ENCODE measurements at regions not wholly inside any gene's neighbourhood (a gene's known extent, or its start where the extent isn't known, plus 50 kb on each side); places are given as distances from the start of the nearest gene placed in this dataset.
"Not testable (repeated sequence)": the region's sequence is repeated elsewhere in the genome, so short reads cannot be mapped to it uniquely, and the experiment has no call there.

DNA sequence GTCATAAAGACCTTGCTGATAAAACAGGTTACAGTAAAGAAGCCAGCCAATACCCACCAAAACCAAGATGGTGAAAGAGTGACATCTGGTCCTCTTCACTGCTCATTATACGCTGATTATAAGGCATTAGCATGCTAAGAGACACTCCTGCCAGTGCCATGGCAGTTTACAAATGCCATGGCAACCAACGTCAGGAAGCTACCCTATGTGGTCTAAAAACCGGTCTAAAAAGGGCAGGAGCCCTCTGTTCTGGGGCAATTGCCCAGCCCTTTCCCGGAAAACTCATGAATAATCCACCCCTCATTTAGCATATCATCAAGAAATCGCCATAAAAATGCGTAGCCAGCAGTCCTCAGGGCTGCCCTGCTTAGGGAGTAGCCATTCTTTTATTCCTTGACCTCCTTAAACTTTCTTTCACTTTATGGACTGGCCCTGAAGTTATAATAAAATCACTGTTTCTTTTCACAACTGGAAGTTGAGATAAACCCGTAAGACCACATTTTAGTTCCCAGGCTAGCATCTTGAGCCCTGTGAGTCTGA is 260.5 kb upstream of the FAT1 start:
- DNase-seq: no peak

DNA sequence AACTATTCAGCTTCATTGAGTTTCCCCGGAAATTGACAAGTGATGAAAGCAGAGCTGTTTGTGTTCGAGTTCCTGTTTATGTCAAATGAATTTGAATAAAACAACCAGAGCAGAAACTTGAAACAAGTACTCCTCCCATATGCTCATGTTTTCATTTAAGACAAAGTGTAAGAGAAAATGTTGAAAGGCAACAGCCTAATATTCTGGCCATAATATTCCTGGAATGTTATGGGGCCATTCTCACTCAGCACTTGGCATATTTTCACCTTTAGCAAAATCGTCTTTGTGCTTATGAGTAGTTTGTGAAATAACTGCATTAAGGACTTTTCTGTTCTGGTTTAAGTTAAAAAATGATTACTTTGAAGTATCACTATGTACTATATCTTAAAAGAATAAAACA is 276.0 kb upstream of the FAT1 start:
- DNase-seq: no peak

DNA sequence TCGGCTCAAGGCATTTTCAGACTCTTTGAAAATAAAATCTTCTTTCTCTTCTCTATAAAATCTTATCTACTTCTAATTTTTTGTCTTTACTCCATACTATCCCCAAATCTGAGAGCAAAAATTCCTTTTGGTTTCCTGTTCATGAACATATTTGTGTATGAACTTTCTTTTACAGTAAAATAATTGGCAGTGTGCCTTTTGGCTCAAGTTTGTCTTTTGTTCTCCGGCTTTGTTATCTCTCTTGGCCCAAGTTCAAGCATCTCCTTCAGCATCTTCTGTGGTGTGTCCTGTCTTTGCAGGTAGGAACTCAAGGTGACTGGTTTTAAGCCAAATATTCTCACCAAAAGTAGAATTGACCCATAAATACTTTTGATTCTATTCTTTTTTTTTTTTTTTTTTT is 276.6 kb upstream of the FAT1 start:
- DNase-seq: no peak

DNA sequence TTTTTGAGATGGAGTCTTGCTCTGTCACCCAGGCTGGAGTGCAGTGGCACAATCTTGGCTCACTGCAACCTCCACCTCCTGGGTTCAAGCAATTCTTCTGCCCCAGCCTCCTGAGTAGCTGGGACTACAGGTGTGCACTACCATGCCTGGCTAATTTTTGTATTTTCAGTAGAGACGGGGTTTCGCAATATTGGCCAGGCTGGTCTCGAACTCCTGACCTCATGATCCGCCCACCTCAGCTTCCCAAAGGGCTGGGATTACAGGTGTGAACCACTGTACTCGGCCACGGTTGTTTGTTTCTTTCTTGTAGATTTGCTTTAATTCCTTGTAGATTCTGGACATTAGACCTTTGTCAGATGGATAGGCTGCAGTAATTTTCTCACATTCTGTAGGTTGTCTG is 278.5 kb upstream of the FAT1 start:
- not testable (repeated sequence) for DNase-seq

DNA sequence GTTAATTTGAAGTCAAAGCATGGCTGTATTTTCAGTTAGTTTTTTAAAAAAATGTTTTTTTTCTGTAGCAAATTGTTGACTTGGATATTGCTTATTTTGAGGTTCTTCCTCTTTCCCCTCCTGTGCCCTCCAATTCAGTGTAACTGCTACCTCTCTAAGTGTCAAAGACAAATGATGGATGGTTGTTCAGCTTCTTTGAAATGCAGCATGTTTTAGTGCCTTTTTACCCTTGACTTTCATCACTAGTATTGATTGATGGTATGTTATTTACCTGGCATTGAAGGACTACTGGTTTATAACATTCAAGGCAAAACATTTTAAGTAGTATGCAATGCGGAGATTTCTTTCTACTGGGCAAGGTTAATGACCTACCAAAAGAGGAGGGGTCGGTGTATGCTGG is 281.0 kb upstream of the FAT1 start:
- DNase-seq: no peak

DNA sequence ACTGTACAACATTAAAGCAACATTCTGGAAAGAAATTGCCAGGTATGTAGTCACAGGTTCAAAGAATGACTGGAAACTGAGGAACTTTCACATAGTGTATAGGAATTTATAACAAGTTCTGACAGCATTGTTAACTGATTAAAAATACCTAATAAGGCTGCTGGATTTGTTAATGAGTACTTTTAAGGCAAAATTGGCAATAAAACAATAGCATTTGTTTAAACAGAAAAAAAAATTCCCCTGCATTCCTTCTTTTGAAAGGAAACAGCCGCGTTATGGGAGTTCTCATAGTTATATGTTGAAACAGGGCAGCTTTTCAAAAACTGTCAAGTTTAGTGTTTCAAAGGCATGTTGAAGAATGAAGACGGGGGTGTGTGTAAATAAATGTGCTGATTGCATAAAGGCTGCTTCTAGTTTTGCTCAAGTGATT is 282.5 kb upstream of the FAT1 start:
- DNase-seq: no peak

DNA sequence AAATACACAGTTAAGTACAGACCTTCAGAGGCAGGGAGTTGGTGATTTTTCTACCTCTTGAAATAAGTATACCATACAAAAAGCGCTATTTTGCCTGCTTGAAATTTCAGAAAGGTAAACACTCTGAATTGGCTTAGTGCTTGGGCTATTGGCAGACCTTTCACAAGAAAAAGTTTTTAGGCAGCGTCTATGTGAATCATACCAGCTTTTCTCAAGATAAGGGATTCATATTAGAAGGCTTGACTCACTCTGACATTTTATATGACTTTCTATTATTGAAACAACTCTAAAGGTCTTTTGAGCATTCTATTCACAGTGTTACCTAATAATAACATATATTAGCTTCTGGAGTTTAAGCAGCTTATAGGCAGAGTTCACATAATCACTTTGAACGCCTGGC is 286.4 kb upstream of the FAT1 start:
- no peak for DNase-seq

DNA sequence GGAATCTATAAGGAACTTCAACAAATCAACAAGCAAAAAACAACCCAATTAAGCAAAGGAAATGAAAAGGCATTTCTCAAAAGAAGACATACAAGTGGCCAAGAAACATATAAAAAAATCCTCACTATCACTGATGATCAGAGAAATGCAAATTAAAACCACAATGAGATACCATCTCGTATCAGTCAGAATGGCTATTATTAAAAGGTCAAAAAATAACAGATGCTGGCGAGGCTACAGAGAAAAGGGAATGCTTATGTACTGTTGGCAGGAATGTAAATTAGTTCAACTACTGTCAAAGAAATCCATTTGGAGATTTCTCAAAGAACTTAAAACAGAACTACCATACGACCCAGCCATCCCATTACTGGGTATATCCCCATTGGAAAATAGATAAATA is 292.4 kb upstream of the FAT1 start:
- no peak for DNase-seq

DNA sequence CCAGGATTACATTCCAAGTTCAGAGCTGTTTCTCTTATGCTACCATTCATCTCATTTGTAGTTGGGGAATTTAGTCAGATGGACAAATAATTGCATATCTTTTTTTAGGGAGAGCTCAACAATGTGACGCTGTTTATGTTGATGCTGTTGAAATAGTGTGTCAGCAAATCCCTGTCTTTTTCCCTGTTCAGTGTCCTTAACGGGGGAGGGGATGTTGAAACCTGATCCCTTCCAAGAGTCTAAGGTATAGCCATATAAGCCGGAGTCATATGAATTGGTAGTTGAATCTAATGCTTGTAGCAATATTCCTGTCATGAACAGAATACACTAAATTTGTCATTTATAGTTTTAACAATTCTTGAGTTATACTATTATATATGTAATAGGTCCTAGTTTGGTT is 293.5 kb upstream of the FAT1 start:
- DNase-seq: no peak

DNA sequence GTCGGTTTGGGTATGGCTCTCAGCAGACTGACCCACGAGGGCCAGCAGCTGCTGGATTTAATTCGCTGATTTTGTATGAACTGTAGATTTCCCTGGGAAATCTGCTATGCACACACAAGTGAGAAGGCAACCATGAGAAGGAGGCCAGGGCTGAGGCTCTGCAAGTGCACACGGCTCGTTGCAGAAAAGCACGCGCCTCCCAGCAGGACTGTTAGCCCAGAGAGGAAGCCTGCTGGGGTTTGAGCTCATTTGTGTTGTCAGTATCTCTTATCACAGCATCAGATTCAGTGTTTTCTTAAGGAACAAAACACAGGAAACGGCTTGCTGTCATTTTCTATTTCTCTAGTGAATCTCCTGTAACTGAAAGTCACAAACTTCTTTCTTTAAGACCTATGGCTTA is 296.2 kb upstream of the FAT1 start:
- DNase-seq: no peak

DNA sequence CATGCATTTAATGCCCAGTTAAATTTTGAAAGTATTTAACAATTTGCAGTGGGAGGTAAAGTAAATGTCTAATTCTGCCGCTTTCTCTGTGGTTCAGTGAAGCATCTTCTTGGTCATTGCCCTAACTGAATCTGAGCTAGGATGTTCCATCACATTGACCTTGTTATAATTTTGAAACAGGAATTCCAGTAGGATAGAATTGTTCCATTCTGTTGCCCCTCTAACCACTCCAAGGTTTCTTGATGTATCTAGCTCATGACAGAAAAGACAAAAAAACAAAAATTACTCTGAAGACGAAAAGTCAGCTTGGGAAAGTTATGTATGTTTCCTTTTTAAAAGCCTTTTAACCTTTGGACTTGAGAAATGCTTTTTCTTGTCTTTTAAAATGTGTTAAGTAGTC is 297.0 kb upstream of the FAT1 start:
- DNase-seq: no peak

DNA sequence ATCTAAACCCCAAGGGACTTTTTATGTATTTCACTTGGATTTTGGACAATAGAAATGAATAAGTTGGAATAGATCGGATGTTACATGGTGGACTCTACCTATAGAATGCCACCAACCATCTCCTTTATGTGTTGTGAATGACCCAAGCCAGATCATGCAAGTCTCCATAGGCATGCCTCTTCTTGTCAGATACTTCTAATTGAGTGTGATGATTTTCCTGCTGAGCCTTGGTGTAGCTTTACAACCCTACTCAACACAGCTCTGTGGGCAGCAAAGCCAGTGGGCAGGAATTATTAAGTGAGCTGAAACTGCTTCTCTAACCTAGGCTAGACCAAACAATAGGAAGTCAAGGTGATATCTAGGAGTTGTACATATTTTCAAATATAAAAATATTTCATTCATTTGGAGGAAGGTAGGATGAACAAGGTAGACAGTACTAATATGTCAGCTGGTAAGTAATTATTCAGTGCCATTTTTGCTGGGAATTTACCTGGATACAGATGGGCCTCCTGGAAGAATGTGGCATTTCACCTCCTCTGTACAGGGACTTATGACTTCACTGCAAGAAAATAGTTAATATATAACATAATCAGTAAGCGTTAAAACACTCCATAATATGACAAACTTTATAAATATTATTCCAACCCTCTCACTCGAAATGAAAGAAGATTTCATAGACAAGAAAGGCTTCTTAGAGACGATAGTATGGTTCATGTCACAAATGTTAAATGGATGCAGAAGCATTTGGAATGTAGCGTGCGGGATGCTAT is 298.0 kb upstream of the FAT1 start:
- DNase-seq: no peak

DNA sequence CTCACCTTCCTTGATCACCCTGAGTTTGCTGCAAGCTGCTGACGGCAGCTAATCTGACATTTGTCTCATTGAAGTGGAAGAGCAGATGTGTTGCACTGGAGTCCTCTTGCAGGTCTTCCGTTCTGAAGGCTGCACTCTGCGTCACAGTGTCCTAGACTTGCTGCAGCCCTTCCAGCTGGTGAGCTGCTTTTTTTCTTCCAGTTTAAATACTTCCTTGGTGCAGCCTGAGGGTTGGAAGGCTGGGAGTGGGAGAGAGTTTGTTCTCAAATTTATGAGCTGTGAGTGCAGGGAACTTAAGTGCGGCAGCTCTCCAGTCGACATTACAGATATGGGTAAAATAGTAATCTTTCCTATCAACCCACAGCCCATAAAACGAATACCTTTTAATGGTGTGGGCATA is 303.6 kb upstream of the FAT1 start:
- no peak for DNase-seq

DNA sequence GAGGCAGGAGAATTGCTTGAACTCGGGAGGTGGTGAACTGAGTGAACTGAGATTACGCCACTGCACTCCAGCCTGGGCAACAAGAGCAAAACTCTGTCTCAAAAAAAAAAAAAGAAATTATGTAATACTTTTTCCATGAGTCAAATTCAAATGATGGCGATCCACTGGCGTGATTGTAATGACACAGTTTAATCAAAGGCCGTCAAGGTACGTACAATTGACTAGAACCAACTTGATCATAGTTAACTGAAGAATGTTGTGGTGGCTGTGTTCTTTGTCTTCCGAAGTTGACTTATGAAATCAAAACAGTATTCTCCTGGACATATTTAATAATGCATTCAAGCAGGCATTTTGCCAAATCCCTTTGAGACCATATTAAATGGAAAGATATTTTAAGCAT is 318.6 kb upstream of the FAT1 start:
- no peak for DNase-seq

DNA sequence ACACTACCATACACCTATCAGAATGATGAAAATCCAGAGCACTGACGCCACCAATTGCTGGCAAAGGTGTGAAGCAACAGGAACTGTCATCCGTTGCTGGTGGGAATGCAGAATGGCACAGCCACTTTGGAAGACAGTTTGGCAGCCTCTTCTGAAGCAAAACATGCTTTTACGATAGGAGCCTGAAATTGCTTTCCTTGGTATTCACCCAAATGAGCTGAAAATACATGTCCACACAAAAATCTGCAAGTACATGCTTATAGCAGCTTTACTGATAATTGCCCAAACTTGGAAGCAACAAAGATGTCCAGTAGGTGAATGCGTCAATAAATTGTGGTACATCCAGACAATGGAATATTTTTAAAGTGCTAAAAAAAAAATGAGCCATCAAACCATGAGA is 322.8 kb upstream of the FAT1 start:
- DNase-seq: no peak

DNA sequence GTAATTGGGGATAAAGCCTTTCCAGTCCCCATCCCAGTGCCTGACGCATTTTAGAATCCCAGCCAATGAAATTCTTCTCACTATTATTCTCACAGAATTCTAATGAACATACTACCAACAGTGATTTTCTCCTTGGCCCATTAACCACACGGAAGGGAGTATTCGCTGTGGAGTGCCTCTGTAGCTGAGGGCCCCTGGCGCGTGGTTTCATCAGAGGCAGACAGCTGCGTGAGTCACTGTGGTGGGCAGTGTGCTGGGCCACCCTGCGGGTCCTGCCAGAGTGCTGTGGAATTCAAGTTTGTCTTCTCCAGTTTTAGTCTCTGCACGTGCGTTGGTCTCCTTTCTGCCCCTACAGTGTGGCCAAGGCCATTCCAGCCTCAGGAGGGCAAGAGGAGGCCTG is 335.4 kb upstream of the FAT1 start:
- DNase-seq: no peak

DNA sequence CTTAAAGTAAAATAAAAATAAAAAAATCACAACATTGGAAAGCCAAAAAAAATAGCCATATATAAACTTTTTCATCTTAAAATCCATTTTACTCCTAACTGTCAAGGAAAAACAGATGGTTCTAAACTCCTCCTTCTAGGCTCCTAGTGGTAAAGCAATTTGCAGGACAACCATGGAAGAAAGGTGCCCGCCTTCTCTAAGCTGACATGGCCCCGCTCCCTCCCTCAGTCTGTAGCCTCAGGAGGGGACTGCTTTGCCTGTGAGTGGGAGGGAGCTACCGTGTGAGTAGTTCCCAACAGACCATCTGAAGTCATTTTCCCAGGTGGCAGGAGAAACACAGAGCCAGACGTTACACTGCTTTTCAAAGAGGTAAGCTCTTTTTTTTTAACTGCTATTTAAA is 336.2 kb upstream of the FAT1 start:
- DNase-seq: no peak

DNA sequence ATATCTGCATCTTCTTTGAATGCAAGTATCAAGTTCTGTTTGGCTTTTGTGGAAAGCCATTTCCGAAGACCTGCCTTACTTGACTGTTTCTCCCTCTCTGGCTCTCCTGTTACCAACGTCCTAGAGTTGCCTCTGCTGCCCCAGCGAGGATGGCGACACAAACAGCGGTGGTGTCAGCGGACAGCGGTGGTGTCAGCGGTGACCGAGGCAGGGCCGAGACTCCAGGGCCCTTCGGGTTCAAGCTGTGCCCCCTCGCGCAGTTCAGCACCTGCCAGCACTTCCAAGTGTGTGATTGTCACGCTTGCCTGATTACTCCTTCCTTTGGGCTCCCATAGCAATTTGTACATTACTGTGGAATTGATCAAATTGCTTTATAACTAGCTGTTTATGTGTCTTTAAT is 336.9 kb upstream of the FAT1 start:
- no peak for DNase-seq

DNA sequence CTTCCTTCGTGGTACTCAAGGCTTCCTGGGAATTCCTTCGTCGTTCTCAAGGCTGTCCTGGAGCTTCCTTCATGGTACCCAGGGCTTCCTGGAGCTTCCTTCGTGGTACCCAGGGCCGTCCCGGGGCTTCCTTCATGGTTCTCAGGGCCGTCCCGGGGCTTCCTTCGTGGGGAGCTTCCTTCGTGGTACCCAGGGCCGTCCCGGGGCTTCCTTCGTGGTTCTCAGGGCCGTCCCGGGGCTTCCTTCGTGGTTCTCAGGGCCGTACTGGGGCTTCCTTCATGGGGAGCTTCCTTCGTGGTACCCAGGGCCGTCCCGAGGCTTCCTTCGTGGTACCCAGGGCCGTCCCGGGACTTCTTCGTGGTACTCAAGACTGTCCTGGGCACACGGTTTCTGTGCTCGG is 339.6 kb upstream of the FAT1 start:
- DNase-seq: no peak

DNA sequence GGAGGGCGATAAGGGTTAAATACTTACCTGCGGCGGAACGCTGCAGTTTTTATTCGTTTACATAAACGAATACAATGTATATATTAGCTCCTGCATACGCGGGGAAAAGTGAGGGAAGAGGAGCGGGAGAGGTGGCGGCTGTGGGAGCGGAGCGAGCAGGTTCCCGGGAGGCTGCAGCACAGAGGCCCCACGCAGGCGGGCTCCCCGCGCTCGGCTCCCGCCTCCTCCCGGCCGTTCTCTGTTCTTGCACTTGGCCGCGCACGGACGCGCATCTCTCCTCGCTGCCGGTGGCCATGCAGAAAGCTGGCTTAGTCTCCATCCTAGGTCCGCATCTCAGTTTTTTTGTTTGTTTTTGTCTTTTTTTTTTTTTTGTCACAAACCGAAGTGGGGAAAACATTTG is 340.4 kb upstream of the FAT1 start:
- no peak for DNase-seq

DNA sequence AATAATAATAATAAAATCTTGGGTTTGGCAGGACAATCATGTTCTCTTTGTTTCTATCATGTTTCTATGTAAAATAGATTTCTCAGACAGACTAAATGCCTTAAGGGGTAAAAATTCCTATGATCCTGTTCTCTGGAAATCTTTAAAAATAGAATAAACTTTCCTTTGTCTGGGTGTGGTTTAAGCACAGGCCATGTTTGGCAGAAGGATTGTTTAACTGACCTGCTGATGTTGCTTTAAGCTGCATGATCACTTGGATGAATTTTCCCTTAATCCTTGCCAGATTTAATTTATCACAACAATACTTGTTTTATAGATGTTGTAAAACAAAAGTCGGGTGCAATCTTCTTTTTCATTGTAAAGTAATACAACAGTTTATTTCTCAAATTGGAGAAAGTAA is 341.7 kb upstream of the FAT1 start:
- no peak for DNase-seq

DNA sequence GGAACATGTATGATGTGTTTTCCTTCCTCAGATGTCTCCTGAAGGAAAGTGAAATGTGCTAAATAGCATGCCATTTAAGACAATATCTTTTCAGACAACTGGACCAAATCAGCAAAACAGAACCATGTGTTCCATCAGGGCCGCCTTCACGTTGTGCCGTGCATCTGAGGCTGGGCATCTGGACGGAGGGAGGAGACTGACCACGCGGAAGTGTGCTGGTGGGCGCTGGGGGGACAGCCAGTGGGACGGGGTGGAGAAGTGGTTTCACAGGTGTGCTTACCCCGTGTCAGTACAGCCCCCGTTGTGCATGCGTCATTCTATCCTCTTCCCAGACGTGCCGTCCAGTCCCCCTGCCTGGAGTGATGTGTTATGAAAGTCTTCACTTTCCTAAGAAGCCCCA is 342.1 kb upstream of the FAT1 start:
- DNase-seq: no peak

DNA sequence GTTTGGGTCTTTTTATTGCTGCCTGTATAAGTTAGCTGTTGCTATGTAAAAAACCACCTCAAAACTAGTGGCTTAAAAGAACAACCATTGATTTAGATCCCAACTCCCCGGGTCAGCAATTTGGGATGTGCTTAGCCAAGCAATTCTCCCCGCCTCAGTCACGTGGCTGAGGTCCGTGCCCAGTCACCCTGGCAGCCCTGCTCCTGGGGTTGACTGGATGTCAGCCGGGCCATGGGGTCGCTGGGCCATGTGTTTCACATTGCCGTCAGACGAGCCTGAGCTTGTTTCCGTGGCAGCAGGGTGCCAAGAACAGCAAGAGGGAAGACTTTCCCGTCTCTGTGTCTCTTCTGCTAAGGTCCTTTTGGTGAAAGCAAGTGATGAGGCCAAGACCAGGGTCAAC is 345.7 kb upstream of the FAT1 start:
- DNase-seq: no peak

DNA sequence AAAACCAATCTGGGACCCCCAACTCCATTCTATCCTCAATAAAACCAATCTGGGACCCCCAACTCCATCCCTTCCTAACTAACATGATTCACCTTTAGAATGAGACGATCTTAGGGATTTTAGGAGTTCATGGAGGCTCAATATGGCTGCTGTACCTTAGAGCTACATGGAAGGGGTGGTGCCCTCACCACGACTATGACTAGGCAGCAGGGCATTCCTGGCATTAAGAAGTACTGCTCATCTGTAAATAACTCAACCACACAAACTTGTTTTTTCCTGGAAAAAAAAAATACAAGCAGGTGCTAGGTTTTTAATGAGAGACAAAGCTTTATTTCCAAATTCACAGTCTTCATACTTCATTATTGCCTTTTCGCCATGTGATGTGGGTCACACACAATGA is 346.5 kb upstream of the FAT1 start:
- DNase-seq: no peak

DNA sequence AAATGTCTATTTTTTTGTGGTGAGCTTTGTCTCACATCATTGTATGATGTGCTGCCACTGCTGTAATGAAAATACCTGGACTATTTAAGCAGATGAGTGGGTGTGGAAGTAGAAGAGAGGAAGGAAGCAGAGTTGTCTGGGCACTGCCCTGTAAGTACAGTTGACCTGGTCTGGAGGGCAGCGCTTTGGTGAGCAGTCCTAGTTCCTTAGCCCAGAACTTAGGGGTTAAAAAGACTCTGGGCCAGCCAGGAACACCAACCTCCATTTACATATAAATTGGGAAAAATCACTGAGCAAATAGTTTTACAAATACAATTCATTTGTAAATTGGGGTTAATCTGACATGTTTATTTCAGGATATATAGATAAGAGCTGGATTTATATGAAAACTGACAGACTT is 347.1 kb upstream of the FAT1 start:
- DNase-seq: no peak
